ENCODE measurements at regions not wholly inside any gene's neighbourhood (a gene's known extent, or its start where the extent isn't known, plus 50 kb on each side); places are given as distances from the start of the nearest gene placed in this dataset.

GRCh38 chr14:59018460-59018859 lies 170.0 kb upstream of the DAAM1 start:
- SMC1A ChIA-PET (ENCODE audit: uncharacterized antibody, unreplicated experiment) = interaction anchor here (1.3 to 1.6 kb wide), 4 partner anchors 11 to 517 kb away, joined by 3 to 7 read pairs (median 4); no protein-coding TSS in a partner anchor
- in situ Hi-C loops (cut with MboI) = no loop called here
- H2AFZ ChIP-seq (ENCODE audit: control insufficient read depth, low read depth, low read length) = no peak overlapping the region

More at GRCh38 chr14:59018460-59018859, 170.0 kb upstream of the DAAM1 start:
- H3K4me3 ChIP-seq = no peak overlapping the region
- ATAC-seq (no peak), DNase-seq (ENCODE audit: low read depth, low spot score) (no peak), FAIRE-seq (no peak)
- ChIA-PET RAD21 (ENCODE audit: unreplicated experiment) (interaction anchor here (1.5 to 1.6 kb wide), 2 partner anchors 378 to 517 kb away, joined by 4 to 5 read pairs; no protein-coding TSS in a partner anchor), POLR2A (no interaction called here), CTCF (interaction anchor here (0.8 to 1.0 kb wide), 2 partner anchors 12 to 380 kb away, joined by 3 to 4 read pairs; no protein-coding TSS in a partner anchor)
- no peaks in the 10 kb centered on the region for H3K27me3 ChIP-seq (replicated peaks in 1 of 2; ENCODE audit: control insufficient read depth in 2 of 2, insufficient read depth in 2 of 2, low read length in 1 of 2)
- 68% methylated on average over 2 of the region's 2 CpGs for WGBS (ENCODE audit: insufficient coverage, insufficient replicate concordance, low lambda C conversion rate, missing lambda C conversion rate)
- no peaks in the 10 kb centered on the region for H3K4me1 ChIP-seq (ENCODE audit: control insufficient read depth, insufficient read depth, low read length)
- intact Hi-C loops (cut with micrococcal nuclease; ENCODE audit: unreplicated experiment) = no loop called here
- no peaks in the 10 kb centered on the region for H3K36me3 ChIP-seq (ENCODE audit: control insufficient read depth in 2 of 2, insufficient read depth in 2 of 2, low read length in 1 of 2)
- no peaks in the 10 kb centered on the region for H3K79me2 ChIP-seq (ENCODE audit: control insufficient read depth, insufficient read depth, low read length)
- no peak overlapping the region for H3K27ac ChIP-seq (ENCODE audit: control insufficient read depth, insufficient read depth)
- BruUV-seq (replicated peaks) = no TSS peak
- no peak overlapping the region for H3K4me2 ChIP-seq (ENCODE audit: control insufficient read depth, insufficient read depth)
- TF ChIP-seq SMAD1 (IDR thresholded peaks at IDR 0.05; ENCODE audit: low read depth, partially characterized antibody) (no peak), ZBED1 (IDR thresholded peaks at IDR 0.05; ENCODE audit: borderline replicate concordance) (no peak), SREBF1 (IDR thresholded peaks at IDR 0.05; ENCODE audit: low read length) (no peak), JUNB (IDR thresholded peaks at IDR 0.05) (no peak), KLF5 (IDR thresholded peaks at IDR 0.05; ENCODE audit: partially characterized antibody) (no peak), CREM (IDR thresholded peaks at IDR 0.05; ENCODE audit: low read depth) (no peak), TCF7 (IDR thresholded peaks at IDR 0.05; ENCODE audit: borderline replicate concordance) (no peak), MEF2A (IDR thresholded peaks at IDR 0.05; ENCODE audit: insufficient read depth, low read depth, low read length) (no peak), SREBF2 (IDR thresholded peaks at IDR 0.05; ENCODE audit: low read length) (no peak), HCFC1 (IDR thresholded peaks at IDR 0.05; ENCODE audit: low read length) (no peak), RCOR1 (conservative IDR thresholded peaks at IDR 0.05; ENCODE audit: low read depth, low read length) (no peak), USF1 (IDR thresholded peaks at IDR 0.05; ENCODE audit: borderline replicate concordance, extremely low read length, insufficient read depth, low read depth, low read length) (no peak), TCF12 (IDR thresholded peaks at IDR 0.05; ENCODE audit: low read depth, low read length) (no peak), ZBTB33 (IDR thresholded peaks at IDR 0.05) (no peak), HDAC6 (IDR thresholded peaks at IDR 0.05; ENCODE audit: unreplicated experiment) (no peak)
- peaks cover 3% of the 10 kb centered on the region; the same call in 1 of the 3 replicates for H3K9me3 ChIP-seq (replicated peaks; ENCODE audit: control insufficient read depth, insufficient read depth, low read length)
- no peaks in the 10 kb centered on the region for H4K20me1 ChIP-seq (ENCODE audit: control insufficient read depth, insufficient read depth)
- H3K9ac ChIP-seq (ENCODE audit: control insufficient read depth, insufficient read depth, low read length) = no peak overlapping the region

All from GM12878 (cell line).